T47D (cell line): ENCODE measurements at regions not wholly inside any gene's neighbourhood (a gene's known extent, or its start where the extent isn't known, plus 50 kb on each side); places are given as distances from the start of the nearest gene placed in this dataset.

ENCODE experiments used
- DNase-seq, 2 experiments: peaks; one replicate each; pipeline versions ENCODE4 v3.0.0 to v3.0.0-alpha.2; 2011 to 2012; ENCODE audit warnings: low read depth in 1 of 2, low spot score in 1 of 2
- JUND ChIP-seq: IDR thresholded peaks from 2 replicates; pipeline ENCODE4 v1.6.1; 2012; ENCODE audit warnings: low read depth
- in situ Hi-C: cut with HindIII; loops from 2 replicates; pipeline ENCODE4 v1.10.0; 2016; ENCODE audit warnings: low sequenced_read_pairs, low pct_unique_long_range_greater_than_20kb

- DNase-seq = peak; percentile 4 to 13
- in situ Hi-C loops = no loop called here
- no peak for TF ChIP-seq JUND
Measured at GRCh38 chr2:158893026-158893425, 75.4 kb upstream of the TANC1 start.

- in situ Hi-C loops = no loop called here
- DNase-seq = no peak
- TF ChIP-seq JUND = no peak
Measured at GRCh38 chr2:158893474-158893873, 75.0 kb upstream of the TANC1 start.

GRCh38 chr2:158894078-158894477 lies 74.4 kb upstream of the TANC1 start:
- TF ChIP-seq JUND = no peak
- in situ Hi-C loops = no loop called here
- DNase-seq = no peak

GRCh38 chr2:158894572-158894971 lies 73.9 kb upstream of the TANC1 start:
- no peak for DNase-seq
- no peak for TF ChIP-seq JUND
- in situ Hi-C loops = no loop called here

GRCh38 chr2:158900345-158900744 lies 68.1 kb upstream of the TANC1 start:
- DNase-seq = no peak
- in situ Hi-C loops = no loop called here
- TF ChIP-seq JUND = no peak

- in situ Hi-C loops = no loop called here
- DNase-seq = no peak
- no peak for TF ChIP-seq JUND
Measured at GRCh38 chr2:158902005-158902398, 66.4 kb upstream of the TANC1 start.

- in situ Hi-C loops = no loop called here
- no peak for DNase-seq
- TF ChIP-seq JUND = no peak
Measured at GRCh38 chr2:158903711-158904405, 64.6 kb upstream of the TANC1 start.

DNA sequence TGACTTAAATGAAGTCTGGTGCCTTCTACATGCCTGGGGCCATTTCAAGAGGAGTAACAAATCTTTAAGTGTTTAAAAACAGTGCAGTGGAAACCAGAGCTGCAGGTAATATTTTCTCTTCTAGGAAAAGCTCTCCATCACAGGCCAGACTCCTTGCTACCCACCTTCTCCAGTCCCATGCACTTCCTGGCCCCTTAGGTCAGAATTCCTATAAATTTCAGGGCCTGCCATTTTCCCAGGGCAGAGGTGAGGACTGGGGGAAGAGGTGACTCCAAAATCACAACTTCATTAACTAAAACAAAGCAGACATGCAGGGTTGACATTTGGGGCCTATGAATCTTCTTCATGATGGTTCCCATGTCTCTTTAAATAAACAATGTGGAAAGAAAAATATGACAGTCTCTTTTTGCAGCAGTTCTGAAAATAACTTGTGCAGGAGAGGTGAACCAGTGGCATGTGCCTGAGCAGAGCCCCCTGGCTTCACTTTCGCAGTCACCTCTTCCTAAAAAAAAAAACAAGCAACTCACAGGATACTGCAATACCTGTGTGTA lies 63.7 kb upstream of the TANC1 start:
- TF ChIP-seq JUND = no peak
- in situ Hi-C loops = no loop called here
- no peak for DNase-seq

DNA sequence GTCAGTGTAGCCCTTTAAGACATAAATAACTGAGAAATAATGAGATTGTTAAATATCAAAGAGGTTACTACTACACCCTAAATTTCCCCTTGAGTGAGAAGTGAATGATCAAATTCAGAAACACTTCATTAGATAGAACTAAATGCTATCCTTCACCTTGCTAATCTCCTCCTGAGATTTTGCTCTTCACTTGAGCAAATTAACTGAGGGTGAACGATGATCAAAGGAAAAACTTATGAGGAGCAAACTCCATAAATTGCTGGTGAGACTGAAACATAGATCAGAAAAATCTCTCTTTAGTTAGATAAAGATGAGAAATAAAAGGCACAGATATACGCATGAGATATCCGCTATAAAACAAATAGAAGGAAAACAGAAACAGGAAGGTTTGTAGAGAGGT lies 63.1 kb upstream of the TANC1 start:
- in situ Hi-C loops = no loop called here
- no peak for TF ChIP-seq JUND
- DNase-seq = no peak

GRCh38 chr2:158905784-158906183 lies 62.7 kb upstream of the TANC1 start:
- no peak for DNase-seq
- in situ Hi-C loops = no loop called here
- TF ChIP-seq JUND = no peak

- DNase-seq = no peak
- no peak for TF ChIP-seq JUND
- in situ Hi-C loops = no loop called here
Measured at GRCh38 chr2:158907926-158908456, 60.4 kb upstream of the TANC1 start.

GRCh38 chr2:158912112-158912511 lies 56.3 kb upstream of the TANC1 start:
- no peak for DNase-seq
- in situ Hi-C loops = no loop called here
- TF ChIP-seq JUND = no peak

- in situ Hi-C loops = no loop called here
- TF ChIP-seq JUND = no peak
- no peak for DNase-seq
Measured at GRCh38 chr2:158912765-158913164, 55.7 kb upstream of the TANC1 start.

DNA sequence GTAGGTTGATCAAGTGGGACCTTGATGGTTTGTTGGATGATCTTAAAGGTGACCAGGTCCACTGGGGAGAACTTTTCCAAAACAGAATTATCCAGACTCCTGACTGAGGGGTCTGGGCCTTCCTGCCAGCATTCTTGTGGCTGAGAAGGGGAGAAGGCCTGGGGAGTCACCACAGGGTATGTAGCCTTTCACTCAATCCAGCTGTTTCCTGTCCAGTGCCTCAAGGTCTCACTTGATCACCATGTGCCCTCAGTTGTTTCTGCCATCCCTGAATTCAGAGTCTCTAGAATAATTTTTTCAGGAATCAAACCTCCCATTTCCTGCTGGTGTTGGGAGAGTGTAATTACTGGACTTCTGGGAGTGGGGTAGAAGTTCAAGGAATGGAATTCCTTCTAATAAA lies 54.4 kb upstream of the TANC1 start:
- in situ Hi-C loops = no loop called here
- no peak for TF ChIP-seq JUND
- no peak for DNase-seq
